H9 (cell line): ENCODE measurements at regions not wholly inside any gene's neighbourhood (a gene's known extent, or its start where the extent isn't known, plus 50 kb on each side); places are given as distances from the start of the nearest gene placed in this dataset.
A peak's percentile ranks its signal among the peaks of the same experiment; 100 is the strongest.

Source experiments
- DNase-seq: peaks from one replicate; pipeline ENCODE4 v3.0.0-alpha.2; 2017
- H2AFZ ChIP-seq: one replicate; pipeline ENCODE4 v1.6.1; 2013; ENCODE audit warnings: mild to moderate bottlenecking, low read length, control low read depth, moderate library complexity
- H2AK5ac ChIP-seq: 2 replicates; pipeline ENCODE4 v1.6.1; 2013; ENCODE audit warnings: low read length, control low read depth, mixed read lengths; ENCODE audit not compliant: insufficient read length
- H2BK120ac ChIP-seq: one replicate; pipeline ENCODE4 v1.6.1; 2013; ENCODE audit warnings: low read depth, mild to moderate bottlenecking, low read length, control low read depth, inconsistent platforms; ENCODE audit not compliant: poor library complexity, severe bottlenecking
- H2BK12ac ChIP-seq: 2 replicates; pipeline ENCODE4 v1.6.1; 2013; ENCODE audit warnings: low read length, control low read depth, mixed read lengths, low read depth; ENCODE audit not compliant: insufficient read length
- H2BK15ac ChIP-seq: 2 replicates; pipeline ENCODE4 v1.6.1; 2013; ENCODE audit warnings: low read depth, low read length, control low read depth
- H2BK20ac ChIP-seq: one replicate; pipeline ENCODE4 v1.6.1; 2013; ENCODE audit warnings: low read depth, mild to moderate bottlenecking, low read length, control low read depth, inconsistent platforms; ENCODE audit not compliant: poor library complexity, severe bottlenecking
- H2BK5ac ChIP-seq: 2 replicates; pipeline ENCODE4 v1.6.1; 2013; ENCODE audit warnings: low read length, control low read depth, mixed read lengths; ENCODE audit not compliant: insufficient read length
- H3K14ac ChIP-seq: 2 replicates; pipeline ENCODE4 v1.6.1; 2013; ENCODE audit warnings: low read length, control low read depth; ENCODE audit not compliant: insufficient read depth
- H3K18ac ChIP-seq: 2 replicates; pipeline ENCODE4 v1.6.1; 2013; ENCODE audit warnings: low read depth, mild to moderate bottlenecking, mixed read lengths, low read length, control low read depth; ENCODE audit not compliant: insufficient read length
- H3K23ac ChIP-seq: 2 replicates; pipeline ENCODE4 v1.6.1; 2013; ENCODE audit warnings: low read length, control low read depth, mixed read lengths, low read depth; ENCODE audit not compliant: insufficient read length
- H3K23me2 ChIP-seq: 2 replicates; pipeline ENCODE4 v1.6.1; 2013; ENCODE audit warnings: low read depth, mild to moderate bottlenecking, mixed read lengths, low read length, control low read depth; ENCODE audit not compliant: insufficient read length, poor library complexity, severe bottlenecking
- H3K27ac ChIP-seq: 2 replicates; pipeline ENCODE4 v1.5.1; 2013; ENCODE audit warnings: low read length, control low read depth, mixed read lengths, low read depth; ENCODE audit not compliant: insufficient read length
- H3K27me3 ChIP-seq: 2 replicates; pipeline ENCODE4 v1.6.1; 2013; ENCODE audit warnings: low read length, control low read depth, inconsistent platforms; ENCODE audit not compliant: insufficient read depth
- H3K4ac ChIP-seq: 2 replicates; pipeline ENCODE4 v1.6.1; 2013; ENCODE audit warnings: low read depth, mild to moderate bottlenecking, control low read depth, inconsistent platforms, low read length, moderate library complexity
- H3K4me1 ChIP-seq: 2 replicates; pipeline ENCODE4 v1.6.1; 2013; ENCODE audit warnings: low read length, control low read depth, inconsistent platforms; ENCODE audit not compliant: insufficient read depth
- H3K4me2 ChIP-seq: 2 replicates; pipeline ENCODE4 v1.6.1; 2013; ENCODE audit warnings: low read length, control low read depth, mixed read lengths; ENCODE audit not compliant: insufficient read length, insufficient read depth
- H3K56ac ChIP-seq: 2 replicates; pipeline ENCODE4 v1.6.1; 2013; ENCODE audit warnings: low read depth, mild to moderate bottlenecking, mixed read lengths, low read length, control low read depth; ENCODE audit not compliant: insufficient read length
- H3K79me1 ChIP-seq: 2 replicates; pipeline ENCODE4 v1.6.1; 2013; ENCODE audit warnings: low read depth, mild to moderate bottlenecking, moderate library complexity, low read length, control low read depth, inconsistent platforms; ENCODE audit not compliant: insufficient read depth, poor library complexity, severe bottlenecking
- H3K79me2 ChIP-seq: 2 replicates; pipeline ENCODE4 v1.6.1; 2013; ENCODE audit warnings: low read length, control low read depth, inconsistent platforms; ENCODE audit not compliant: insufficient read depth
- H3K9ac ChIP-seq: 2 replicates; pipeline ENCODE4 v1.6.1; 2013; ENCODE audit warnings: low read length, control low read depth, mixed read lengths; ENCODE audit not compliant: insufficient read length; ENCODE audit errors: extremely low read depth
- H3K9me3 ChIP-seq: one replicate; pipeline ENCODE4 v1.6.1; 2013; ENCODE audit warnings: low read depth, low read length, inconsistent platforms; ENCODE audit not compliant: control insufficient read depth
- H3T11ph ChIP-seq: one replicate; pipeline ENCODE4 v1.6.1; 2013; ENCODE audit warnings: mild to moderate bottlenecking, low read length, control low read depth, inconsistent platforms
- H4K20me1 ChIP-seq: one replicate; pipeline ENCODE4 v1.6.1; 2013; ENCODE audit not compliant: control insufficient read depth, insufficient read length, insufficient read depth
- H4K5ac ChIP-seq: 2 replicates; pipeline ENCODE4 v1.6.1; 2013; ENCODE audit warnings: low read depth, mild to moderate bottlenecking, mixed read lengths, low read length, control low read depth; ENCODE audit not compliant: insufficient read length
- H4K8ac ChIP-seq: replicated peaks from 2 replicates; pipeline ENCODE4 v1.6.1; 2013; ENCODE audit warnings: low read length, control low read depth, mixed read lengths, low read depth; ENCODE audit not compliant: insufficient read length
- H4K91ac ChIP-seq: 2 replicates; pipeline ENCODE4 v1.6.1; 2013; ENCODE audit warnings: low read depth, mild to moderate bottlenecking, moderate library complexity, mixed read lengths, low read length, control low read depth; ENCODE audit not compliant: insufficient read length
- H3K27ac Mint-ChIP-seq, 3 experiments: 2 replicates in 2 of 3; 3 replicates in 1 of 3; pipeline ENCODE4 v1.8.0; 2020 to 2021; ENCODE audit warnings: mixed read lengths in 3 of 3, mild to moderate bottlenecking in 1 of 3, moderate library complexity in 1 of 3
- H3K27me3 Mint-ChIP-seq: 2 replicates; pipeline ENCODE4 v1.8.0; 2021; ENCODE audit warnings: low read depth, mild to moderate bottlenecking, moderate library complexity, mixed read lengths
- H3K36me3 Mint-ChIP-seq, 3 experiments: 2 replicates in 2 of 3; 3 replicates in 1 of 3; pipeline ENCODE4 v1.8.0; 2020 to 2021; ENCODE audit warnings: low read depth in 3 of 3, mixed read lengths in 3 of 3; ENCODE audit not compliant: insufficient read depth in 1 of 3
- H3K4me1 Mint-ChIP-seq, 2 experiments: 2 replicates each; pipeline ENCODE4 v1.8.0; 2020; ENCODE audit warnings: mixed read lengths in 2 of 2
- H3K4me3 Mint-ChIP-seq, 2 experiments: 2 replicates in 1 of 2; 3 replicates in 1 of 2; pipeline ENCODE4 v1.8.0; 2020 to 2021; ENCODE audit warnings: mild to moderate bottlenecking in 2 of 2, mixed read lengths in 2 of 2, moderate library complexity in 1 of 2
- H3K9me3 Mint-ChIP-seq, 2 experiments: 2 replicates in 1 of 2; 3 replicates in 1 of 2; pipeline ENCODE4 v1.8.0; 2020; ENCODE audit warnings: mild to moderate bottlenecking in 2 of 2, mixed read lengths in 2 of 2, moderate library complexity in 1 of 2
- WGBS: extraction: QIAGEN DNeasy Blood & Tissue Kit; methylation state at CpG from one replicate; pipeline ENCODE4 v1.1.7; 2013; ENCODE audit warnings: missing lambda C conversion rate, low lambda C conversion rate, mixed read lengths; ENCODE audit not compliant: insufficient read length; ENCODE audit errors: extremely low coverage; 5-methylcytosine and 5-hydroxymethylcytosine counted together
- TF ChIP-seq, protein P1 (sequence below): fragments of 200-600 bp; sonication (generic); conservative IDR thresholded peaks from 3 replicates; pipeline ENCODE4 v1.8.0; 2021; ENCODE audit warnings: antibody characterized with exemption, mild to moderate bottlenecking

DNA sequence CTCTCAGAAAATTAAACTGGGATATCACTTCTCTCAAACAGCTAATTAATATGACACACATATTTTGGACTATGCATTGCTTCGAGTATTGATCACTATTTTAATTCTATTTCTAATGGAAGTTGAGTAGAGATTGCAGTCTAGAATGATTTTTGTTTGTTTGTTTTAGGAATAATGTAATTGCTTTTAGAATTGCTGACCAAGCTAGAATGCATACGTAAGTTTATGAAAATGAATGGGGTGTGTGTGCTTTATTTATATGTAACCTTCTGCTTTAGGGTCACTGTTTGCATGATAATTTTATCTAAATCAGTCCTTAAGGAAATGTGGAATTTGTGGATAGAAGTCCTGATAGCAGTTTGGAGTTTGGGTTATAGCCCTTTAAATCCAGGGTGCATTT is 371.4 kb downstream of the NR2F2 start:
- H3K4me1 ChIP-seq, result peaks cover 13% of the 10 kb centered on the region
- no peak overlapping the region for H3K9ac ChIP-seq
- no peaks in the 10 kb centered on the region for H4K20me1 ChIP-seq
- H2BK120ac ChIP-seq, result no peak overlapping the region
- WGBS, result no CpG with 5 or more reads among the region's 2 CpGs
- H3K9me3 ChIP-seq, result no peaks in the 10 kb centered on the region
- H3K27me3 ChIP-seq, result no peaks in the 10 kb centered on the region
- no peak overlapping the region for H3K56ac ChIP-seq
- no peak overlapping the region for H4K8ac ChIP-seq
- H2BK15ac ChIP-seq, result no peak overlapping the region
- H3K23me2 ChIP-seq, result no peaks in the 10 kb centered on the region
- H3K79me2 ChIP-seq, result no peaks in the 10 kb centered on the region
- no peak overlapping the region for H3K14ac ChIP-seq
- H4K5ac ChIP-seq, result no peak overlapping the region
- H2AK5ac ChIP-seq, result no peak overlapping the region
- peak overlapping the region in 1 of 2 experiments; percentile 43; a peak in 2 of 5 replicates for H3K4me3 Mint-ChIP-seq
- no peak for DNase-seq
- no peak overlapping the region for H3K4me2 ChIP-seq
- no peak overlapping the region for H4K91ac ChIP-seq
- no peak overlapping the region for H3K23ac ChIP-seq
- H3K4ac ChIP-seq, result no peak overlapping the region
- H3K4me1 Mint-ChIP-seq, result peaks cover 72% of the 10 kb centered on the region in 2 experiments
- no peak overlapping the region for H2AFZ ChIP-seq
- no peak overlapping the region for H2BK5ac ChIP-seq
- H2BK12ac ChIP-seq, result no peak overlapping the region
- no peak overlapping the region for H3T11ph ChIP-seq
- TF ChIP-seq, protein P1, sequence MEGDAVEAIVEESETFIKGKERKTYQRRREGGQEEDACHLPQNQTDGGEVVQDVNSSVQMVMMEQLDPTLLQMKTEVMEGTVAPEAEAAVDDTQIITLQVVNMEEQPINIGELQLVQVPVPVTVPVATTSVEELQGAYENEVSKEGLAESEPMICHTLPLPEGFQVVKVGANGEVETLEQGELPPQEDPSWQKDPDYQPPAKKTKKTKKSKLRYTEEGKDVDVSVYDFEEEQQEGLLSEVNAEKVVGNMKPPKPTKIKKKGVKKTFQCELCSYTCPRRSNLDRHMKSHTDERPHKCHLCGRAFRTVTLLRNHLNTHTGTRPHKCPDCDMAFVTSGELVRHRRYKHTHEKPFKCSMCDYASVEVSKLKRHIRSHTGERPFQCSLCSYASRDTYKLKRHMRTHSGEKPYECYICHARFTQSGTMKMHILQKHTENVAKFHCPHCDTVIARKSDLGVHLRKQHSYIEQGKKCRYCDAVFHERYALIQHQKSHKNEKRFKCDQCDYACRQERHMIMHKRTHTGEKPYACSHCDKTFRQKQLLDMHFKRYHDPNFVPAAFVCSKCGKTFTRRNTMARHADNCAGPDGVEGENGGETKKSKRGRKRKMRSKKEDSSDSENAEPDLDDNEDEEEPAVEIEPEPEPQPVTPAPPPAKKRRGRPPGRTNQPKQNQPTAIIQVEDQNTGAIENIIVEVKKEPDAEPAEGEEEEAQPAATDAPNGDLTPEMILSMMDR, result no peak
- H3K27me3 Mint-ChIP-seq, result no peaks in the 10 kb centered on the region
- H3K18ac ChIP-seq, result no peak overlapping the region
- H2BK20ac ChIP-seq, result no peak overlapping the region
- H3K36me3 Mint-ChIP-seq, result no peaks in the 10 kb centered on the region
- peak overlapping the region in 1 of 3 experiments; percentile 37; a peak in 1 of 7 replicates for H3K27ac Mint-ChIP-seq
- no peaks in the 10 kb centered on the region for H3K9me3 Mint-ChIP-seq
- no peaks in the 10 kb centered on the region for H3K79me1 ChIP-seq
- H3K27ac ChIP-seq, result no peak overlapping the region
